Occipital lobe (tissue), 1 donor: ENCODE measurements at regions not wholly inside any gene's neighbourhood (a gene's known extent, or its start where the extent isn't known, plus 50 kb on each side); places are given as distances from the start of the nearest gene placed in this dataset.
"Not testable (repeated sequence)": the region's sequence is repeated elsewhere in the genome, so short reads cannot be mapped to it uniquely, and the experiment has no call there.

ENCODE experiments used
- DNase-seq: peaks from one replicate; lab custom pipeline; 2025; lab: John Stamatoyannopoulos, UW

GRCh38 chr5:91315701-91316100 lies 67.4 kb downstream of the ARRDC3 start:
- no peak for DNase-seq

GRCh38 chr5:91313757-91314673 lies 69.1 kb downstream of the ARRDC3 start:
- DNase-seq, result peak; percentile 49

- DNase-seq, result no peak
Observed at GRCh38 chr5:91312698-91313097, 70.4 kb downstream of the ARRDC3 start.

GRCh38 chr5:91311697-91312501 lies 71.2 kb downstream of the ARRDC3 start:
- DNase-seq, result peak; percentile 29

GRCh38 chr5:91311168-91311696 lies 71.9 kb downstream of the ARRDC3 start:
- no peak for DNase-seq

GRCh38 chr5:91308157-91308556 lies 75.0 kb downstream of the ARRDC3 start:
- not testable (repeated sequence) for DNase-seq

- no peak for DNase-seq
Observed at GRCh38 chr5:91307048-91307447, 76.1 kb downstream of the ARRDC3 start.

GRCh38 chr5:91306497-91306896 lies 76.6 kb downstream of the ARRDC3 start:
- DNase-seq, result no peak

GRCh38 chr5:91305640-91306039 lies 77.5 kb downstream of the ARRDC3 start:
- DNase-seq, result no peak

GRCh38 chr5:91304015-91304414 lies 79.1 kb downstream of the ARRDC3 start:
- DNase-seq, result not testable (repeated sequence)

GRCh38 chr5:91302958-91303357 lies 80.2 kb downstream of the ARRDC3 start:
- DNase-seq, result no peak

GRCh38 chr5:91302305-91302704 lies 80.8 kb downstream of the ARRDC3 start:
- no peak for DNase-seq

GRCh38 chr5:91301106-91301846 lies 81.8 kb downstream of the ARRDC3 start:
- no peak for DNase-seq

GRCh38 chr5:91297994-91298393 lies 85.1 kb downstream of the ARRDC3 start:
- no peak for DNase-seq

GRCh38 chr5:91296674-91297143 lies 86.4 kb downstream of the ARRDC3 start:
- DNase-seq, result peak; percentile 5

- not testable (repeated sequence) for DNase-seq
Observed at GRCh38 chr5:91296102-91296501, 87.0 kb downstream of the ARRDC3 start.

- DNase-seq, result no peak
Observed at GRCh38 chr5:91293131-91293530, 90.0 kb downstream of the ARRDC3 start.

GRCh38 chr5:91291628-91292569 lies 91.2 kb downstream of the ARRDC3 start:
- DNase-seq, result no peak

- no peak for DNase-seq
Observed at GRCh38 chr5:91288118-91288916, 94.8 kb downstream of the ARRDC3 start.
